NB4 (cell line): ENCODE measurements at regions not wholly inside any gene's neighbourhood (a gene's known extent, or its start where the extent isn't known, plus 50 kb on each side); places are given as distances from the start of the nearest gene placed in this dataset.

Source experiments
- MYC ChIP-seq: IDR thresholded peaks from 2 replicates; pipeline ENCODE4 v1.6.1; 2011; ENCODE audit warnings: low read depth, low read length
- POLR2A ChIP-seq: IDR thresholded peaks from 2 replicates; pipeline ENCODE4 v1.6.1; 2011; ENCODE audit warnings: mild to moderate bottlenecking; ENCODE audit not compliant: insufficient read length; ENCODE audit errors: extremely low read depth
- TF ChIP-seq, protein P1 (sequence below): IDR thresholded peaks from one replicate; pipeline ENCODE4 v1.5.1; 2012; ENCODE audit warnings: low read depth, low read length
- TF ChIP-seq, protein P2 (sequence below): IDR thresholded peaks from 2 replicates; pipeline ENCODE4 v1.6.1; 2011; ENCODE audit warnings: low read depth, low read length

DNA sequence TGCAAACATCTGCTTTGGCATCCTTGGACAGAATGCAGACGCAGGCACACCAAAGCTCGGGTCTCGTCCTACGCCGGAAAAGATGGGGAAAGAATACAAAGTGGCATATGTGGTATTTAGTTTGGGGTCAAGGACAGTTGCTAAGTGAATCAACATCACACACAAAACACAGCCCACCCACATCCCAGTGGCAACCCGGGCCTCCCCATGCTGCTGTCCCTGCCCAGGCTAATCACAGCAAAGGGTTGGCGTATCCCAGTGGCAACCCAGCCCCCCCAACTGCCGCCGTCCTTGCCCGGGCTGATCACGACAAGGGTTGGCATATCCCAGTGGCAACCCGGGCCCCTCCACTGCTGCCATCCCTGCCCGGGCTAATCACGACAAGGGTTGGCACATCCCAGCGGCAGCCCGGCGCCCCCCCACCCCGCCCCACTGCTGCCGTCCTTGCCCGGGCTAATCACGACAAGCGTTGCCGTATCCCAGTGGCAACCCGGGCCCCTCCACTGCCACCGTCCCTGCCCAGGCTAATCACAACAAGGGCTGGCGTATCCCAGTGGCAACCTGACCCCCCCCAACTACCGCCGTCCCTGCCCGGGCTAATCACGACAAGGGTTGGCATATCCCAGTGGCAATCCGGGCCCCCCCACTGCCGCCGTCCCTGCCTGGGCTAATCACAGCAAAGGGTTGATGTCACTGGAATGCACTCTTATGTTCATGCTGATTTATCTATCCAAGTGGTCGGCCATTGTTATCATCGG is 167.8 kb upstream of the SOX1 start:
- TF ChIP-seq, protein P1, sequence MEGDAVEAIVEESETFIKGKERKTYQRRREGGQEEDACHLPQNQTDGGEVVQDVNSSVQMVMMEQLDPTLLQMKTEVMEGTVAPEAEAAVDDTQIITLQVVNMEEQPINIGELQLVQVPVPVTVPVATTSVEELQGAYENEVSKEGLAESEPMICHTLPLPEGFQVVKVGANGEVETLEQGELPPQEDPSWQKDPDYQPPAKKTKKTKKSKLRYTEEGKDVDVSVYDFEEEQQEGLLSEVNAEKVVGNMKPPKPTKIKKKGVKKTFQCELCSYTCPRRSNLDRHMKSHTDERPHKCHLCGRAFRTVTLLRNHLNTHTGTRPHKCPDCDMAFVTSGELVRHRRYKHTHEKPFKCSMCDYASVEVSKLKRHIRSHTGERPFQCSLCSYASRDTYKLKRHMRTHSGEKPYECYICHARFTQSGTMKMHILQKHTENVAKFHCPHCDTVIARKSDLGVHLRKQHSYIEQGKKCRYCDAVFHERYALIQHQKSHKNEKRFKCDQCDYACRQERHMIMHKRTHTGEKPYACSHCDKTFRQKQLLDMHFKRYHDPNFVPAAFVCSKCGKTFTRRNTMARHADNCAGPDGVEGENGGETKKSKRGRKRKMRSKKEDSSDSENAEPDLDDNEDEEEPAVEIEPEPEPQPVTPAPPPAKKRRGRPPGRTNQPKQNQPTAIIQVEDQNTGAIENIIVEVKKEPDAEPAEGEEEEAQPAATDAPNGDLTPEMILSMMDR: no peak
- TF ChIP-seq POLR2A (no peak), MYC (no peak)
- TF ChIP-seq, protein P2, sequence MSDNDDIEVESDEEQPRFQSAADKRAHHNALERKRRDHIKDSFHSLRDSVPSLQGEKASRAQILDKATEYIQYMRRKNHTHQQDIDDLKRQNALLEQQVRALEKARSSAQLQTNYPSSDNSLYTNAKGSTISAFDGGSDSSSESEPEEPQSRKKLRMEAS: no peak
